Adipocyte (in vitro differentiated cells): ENCODE measurements at regions not wholly inside any gene's neighbourhood (a gene's known extent, or its start where the extent isn't known, plus 50 kb on each side); places are given as distances from the start of the nearest gene placed in this dataset.

Experiments used
- DNase-seq: peaks from one replicate; pipeline ENCODE4 v3.0.0-alpha.2; 2015; ENCODE audit warnings: low read depth
- H3K27me3 ChIP-seq: replicated peaks from 2 replicates; pipeline ENCODE4 v1.7.0; 2013; ENCODE audit warnings: mild to moderate bottlenecking, low read length, moderate library complexity; ENCODE audit not compliant: control insufficient read depth, insufficient read depth
- H3K36me3 ChIP-seq: 2 replicates; pipeline ENCODE4 v1.7.0; 2013; ENCODE audit warnings: low read length, mild to moderate bottlenecking, moderate library complexity; ENCODE audit not compliant: control insufficient read depth, insufficient read depth, severe bottlenecking
- H3K4me1 ChIP-seq: 2 replicates; pipeline ENCODE4 v1.7.0; 2013; ENCODE audit warnings: mild to moderate bottlenecking, low read length, moderate library complexity; ENCODE audit not compliant: control insufficient read depth, insufficient read depth
- H3K4me3 ChIP-seq: 2 replicates; pipeline ENCODE4 v1.7.0; 2013; ENCODE audit warnings: mild to moderate bottlenecking, low read length, moderate library complexity
- H3K9ac ChIP-seq: 2 replicates; pipeline ENCODE4 v1.7.0; 2013; ENCODE audit warnings: mild to moderate bottlenecking, low read length, moderate library complexity
- H3K9me3 ChIP-seq: 2 replicates; pipeline ENCODE4 v1.7.0; 2013; ENCODE audit warnings: mild to moderate bottlenecking, low read length, moderate library complexity; ENCODE audit not compliant: control insufficient read depth

GRCh38 chr6:14366315-14366714, 248.7 kb downstream of the CD83 start:
- no peaks in the 10 kb centered on the region for H3K36me3 ChIP-seq
- no peaks in the 10 kb centered on the region for H3K9me3 ChIP-seq
- no peaks in the 10 kb centered on the region for H3K27me3 ChIP-seq
- DNase-seq, result no peak
- H3K9ac ChIP-seq, result no peak overlapping the region
- H3K4me1 ChIP-seq, result peaks cover 9% of the 10 kb centered on the region
- no peak overlapping the region for H3K4me3 ChIP-seq

- no peaks in the 10 kb centered on the region for H3K9me3 ChIP-seq
- H3K4me3 ChIP-seq, result no peak overlapping the region
- no peaks in the 10 kb centered on the region for H3K27me3 ChIP-seq
- H3K4me1 ChIP-seq, result peaks cover 9% of the 10 kb centered on the region
- H3K36me3 ChIP-seq, result no peaks in the 10 kb centered on the region
- DNase-seq, result no peak
- H3K9ac ChIP-seq, result no peak overlapping the region
Measured at GRCh38 chr6:14366872-14367271, 249.3 kb downstream of the CD83 start.

- Histone ChIP-seq H3K9me3 (no peaks in the 10 kb centered on the region), H3K9ac (no peak overlapping the region), H3K27me3 (no peaks in the 10 kb centered on the region), H3K4me1 (peaks cover 9% of the 10 kb centered on the region), H3K4me3 (no peak overlapping the region), H3K36me3 (no peaks in the 10 kb centered on the region)
- no peak for DNase-seq
Measured at GRCh38 chr6:14367296-14367695, 249.7 kb downstream of the CD83 start.

GRCh38 chr6:14369717-14370116, 252.1 kb downstream of the CD83 start:
- DNase-seq, result no peak
- Histone ChIP-seq H3K36me3 (no peaks in the 10 kb centered on the region), H3K4me1 (peaks cover 9% of the 10 kb centered on the region), H3K27me3 (no peaks in the 10 kb centered on the region), H3K9ac (no peak overlapping the region), H3K9me3 (no peaks in the 10 kb centered on the region), H3K4me3 (no peak overlapping the region)

GRCh38 chr6:14371530-14371929, 254.0 kb downstream of the CD83 start:
- Histone ChIP-seq H3K36me3 (no peaks in the 10 kb centered on the region), H3K27me3 (peaks cover 3% of the 10 kb centered on the region), H3K9ac (no peak overlapping the region), H3K9me3 (no peaks in the 10 kb centered on the region), H3K4me3 (no peak overlapping the region), H3K4me1 (peaks cover 6% of the 10 kb centered on the region)
- no peak for DNase-seq

GRCh38 chr6:14372734-14373489, 255.3 kb downstream of the CD83 start:
- H3K4me1 ChIP-seq, result no peaks in the 10 kb centered on the region
- no peak overlapping the region for H3K4me3 ChIP-seq
- peaks cover 3% of the 10 kb centered on the region for H3K9me3 ChIP-seq
- peaks cover 3% of the 10 kb centered on the region for H3K27me3 ChIP-seq
- no peak overlapping the region for H3K9ac ChIP-seq
- DNase-seq, result no peak
- no peaks in the 10 kb centered on the region for H3K36me3 ChIP-seq

- Histone ChIP-seq H3K36me3 (no peaks in the 10 kb centered on the region), H3K4me1 (no peaks in the 10 kb centered on the region), H3K4me3 (no peak overlapping the region), H3K9me3 (peaks cover 6% of the 10 kb centered on the region), H3K9ac (no peak overlapping the region), H3K27me3 (peaks cover 3% of the 10 kb centered on the region)
- no peak for DNase-seq
Measured at GRCh38 chr6:14373648-14374437, 256.3 kb downstream of the CD83 start.

- Histone ChIP-seq H3K4me1 (no peaks in the 10 kb centered on the region), H3K9ac (no peak overlapping the region), H3K36me3 (no peaks in the 10 kb centered on the region), H3K9me3 (peaks cover 6% of the 10 kb centered on the region), H3K27me3 (peaks cover 3% of the 10 kb centered on the region), H3K4me3 (no peak overlapping the region)
- no peak for DNase-seq
Measured at GRCh38 chr6:14375930-14376329, 258.4 kb downstream of the CD83 start.

- Histone ChIP-seq H3K9me3 (peaks cover 6% of the 10 kb centered on the region), H3K4me1 (no peaks in the 10 kb centered on the region), H3K27me3 (peaks cover 3% of the 10 kb centered on the region), H3K36me3 (no peaks in the 10 kb centered on the region), H3K9ac (no peak overlapping the region), H3K4me3 (no peak overlapping the region)
- no peak for DNase-seq
Measured at GRCh38 chr6:14379568-14379967, 262.0 kb downstream of the CD83 start.

GRCh38 chr6:14380086-14380820, 262.7 kb downstream of the CD83 start:
- peaks cover 6% of the 10 kb centered on the region for H3K9me3 ChIP-seq
- H3K27me3 ChIP-seq, result peaks cover 3% of the 10 kb centered on the region
- H3K4me1 ChIP-seq, result no peaks in the 10 kb centered on the region
- no peak for DNase-seq
- no peak overlapping the region for H3K4me3 ChIP-seq
- no peak overlapping the region for H3K9ac ChIP-seq
- H3K36me3 ChIP-seq, result no peaks in the 10 kb centered on the region
